Common myeloid progenitor, CD34-positive (primary cell): ENCODE measurements at regions not wholly inside any gene's neighbourhood (a gene's known extent, or its start where the extent isn't known, plus 50 kb on each side); places are given as distances from the start of the nearest gene placed in this dataset.

Experiments
- CTCF ChIA-PET: fragments of 350-600 bp; sonication (Branson Sonifier 250); formaldehyde crosslinking; loops from one replicate; lab custom pipeline; 2021; ENCODE audit warnings: antibody characterized with exemption; lab: Charles Lee
- POLR2A ChIA-PET: fragments of 350-600 bp; sonication (Branson Sonifier 250); formaldehyde crosslinking; loops from one replicate; lab custom pipeline; 2021; ENCODE audit warnings: antibody characterized with exemption; lab: Charles Lee
- DNase-seq, 3 donors: peaks; one replicate each; pipeline versions ENCODE4 v3.0.0 to v3.0.0-alpha.2; 2013
- H3K27ac ChIP-seq, 2 experiments: 1 replicate in 1 of 2; 2 replicates in 1 of 2; pipeline ENCODE4 v1.7.0; 2013; ENCODE audit warnings: inconsistent platforms in 2 of 2, low read length in 2 of 2, mild to moderate bottlenecking in 2 of 2, low read depth in 1 of 2, moderate library complexity in 1 of 2; ENCODE audit not compliant: severe bottlenecking in 2 of 2, insufficient read depth in 1 of 2, poor library complexity in 1 of 2
- H3K27me3 ChIP-seq, 5 experiments: replicated peaks in 2 of 5; 1 replicate in 3 of 5; 2 replicates in 2 of 5; pipeline versions ENCODE4 v1.6.1 to v1.7.0; 2013; ENCODE audit warnings: low read length in 4 of 5, mild to moderate bottlenecking in 2 of 5, moderate library complexity in 2 of 5, inconsistent platforms in 1 of 5; ENCODE audit not compliant: insufficient read depth in 5 of 5, control insufficient read depth in 4 of 5
- H3K36me3 ChIP-seq, 4 experiments: 1 replicate in 2 of 4; 2 replicates in 2 of 4; pipeline versions ENCODE4 v1.6.1 to v1.7.0; 2013; ENCODE audit warnings: low read length in 3 of 4, control low read depth in 1 of 4, mild to moderate bottlenecking in 1 of 4; ENCODE audit not compliant: control insufficient read depth in 4 of 4, insufficient read depth in 4 of 4
- H3K4me1 ChIP-seq, 4 experiments: 1 replicate in 3 of 4; 2 replicates in 1 of 4; pipeline versions ENCODE4 v1.6.1 to v1.7.1; 2013; ENCODE audit warnings: low read length in 3 of 4, mild to moderate bottlenecking in 3 of 4, control low read depth in 1 of 4, inconsistent platforms in 1 of 4, moderate library complexity in 1 of 4; ENCODE audit not compliant: control insufficient read depth in 4 of 4, insufficient read depth in 4 of 4; ENCODE audit errors: control extremely low read depth in 1 of 4
- H3K4me3 ChIP-seq, 7 experiments: 1 replicate in 4 of 7; 2 replicates in 3 of 7; pipeline versions ENCODE4 v1.5.1 to v1.7.0; 2013; ENCODE audit warnings: mild to moderate bottlenecking in 7 of 7, low read length in 6 of 7, moderate library complexity in 6 of 7, inconsistent platforms in 2 of 7, low read depth in 2 of 7, control low read depth in 1 of 7; ENCODE audit not compliant: insufficient read depth in 4 of 7, control insufficient read depth in 1 of 7; ENCODE audit errors: extremely low read depth in 1 of 7
- H3K9me3 ChIP-seq, 5 experiments: 1 replicate in 4 of 5; 2 replicates in 1 of 5; pipeline versions ENCODE4 v1.6.1 to v1.7.1; 2013; ENCODE audit warnings: low read length in 4 of 5, mild to moderate bottlenecking in 2 of 5, inconsistent platforms in 1 of 5, low read depth in 1 of 5, moderate library complexity in 1 of 5; ENCODE audit not compliant: control insufficient read depth in 4 of 5, insufficient read depth in 2 of 5; ENCODE audit errors: control extremely low read depth in 1 of 5
- WGBS: methylation state at CpG from one replicate; pipeline ENCODE4 v1.1.5; 2013; ENCODE audit not compliant: insufficient coverage; 5-methylcytosine and 5-hydroxymethylcytosine counted together

DNA sequence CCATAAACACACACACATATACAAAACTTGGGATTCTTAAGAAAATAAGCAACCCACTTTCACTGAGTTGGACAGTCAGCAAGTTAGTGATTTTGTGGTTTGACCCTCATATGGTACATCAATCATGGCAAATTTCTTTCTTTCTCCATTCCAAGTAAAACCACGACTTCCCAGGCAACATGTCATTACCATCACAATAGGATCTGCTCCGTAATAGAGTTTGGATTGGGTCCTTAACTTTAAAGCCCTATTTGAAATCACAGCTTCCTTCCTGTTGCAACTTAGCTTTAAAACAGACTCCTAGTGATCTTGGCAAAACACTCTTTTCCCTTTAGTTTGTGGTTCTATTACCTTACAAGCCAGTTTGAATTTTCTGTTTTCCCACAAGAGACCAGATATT, 483.6 kb downstream of the INHBA start:
- DNase-seq: no peak
- Histone ChIP-seq H3K27me3 (no peaks in the 10 kb centered on the region), H3K9me3 (no peaks in the 10 kb centered on the region), H3K4me3 (no peak overlapping the region), H3K36me3 (no peaks in the 10 kb centered on the region), H3K4me1 (no peaks in the 10 kb centered on the region), H3K27ac (no peak overlapping the region)
- POLR2A ChIA-PET: no interaction called here
- WGBS: no CpG with 5 or more reads among the region's 2 CpGs
- CTCF ChIA-PET: no interaction called here

DNA sequence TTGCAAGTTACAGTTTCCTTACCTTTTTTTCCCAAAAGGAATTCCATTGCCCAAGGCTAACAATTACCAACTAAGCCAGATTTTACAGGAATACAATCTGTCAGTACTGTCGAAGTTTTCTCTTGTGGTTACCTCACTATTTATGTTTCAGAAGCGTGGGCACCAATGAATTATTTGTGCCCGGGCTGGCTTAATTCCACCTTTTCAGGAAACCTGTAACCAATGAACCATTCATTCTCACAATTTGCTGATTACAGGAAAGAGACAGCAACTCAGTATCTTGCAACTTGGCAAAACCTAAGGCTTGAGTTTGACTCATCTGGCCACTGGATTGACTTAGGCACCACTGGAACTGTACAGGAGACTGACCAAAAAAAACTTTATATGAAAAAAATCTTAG, 485.6 kb downstream of the INHBA start:
- no peaks in the 10 kb centered on the region for H3K9me3 ChIP-seq
- WGBS: 100% methylated on average over 3 of the region's 3 CpGs
- CTCF ChIA-PET: no interaction called here

DNA sequence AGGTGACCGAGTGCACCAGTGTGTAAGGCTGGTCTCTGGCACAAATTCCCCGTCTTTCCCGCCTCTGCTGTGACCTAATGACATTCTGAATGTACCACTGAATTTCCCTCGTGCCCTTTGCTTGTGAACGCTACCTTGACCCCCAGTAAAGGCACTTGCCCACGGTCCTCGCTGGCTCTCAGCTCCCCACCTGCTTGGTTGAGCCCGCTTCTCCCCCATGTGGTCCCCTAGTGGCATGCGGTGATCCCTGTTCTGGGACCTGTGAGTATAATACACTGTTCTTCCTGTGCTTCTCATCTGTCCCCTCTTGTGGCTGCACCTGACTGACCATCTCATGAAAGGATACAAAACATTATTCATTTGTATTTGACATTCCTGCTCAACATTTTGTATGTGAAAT, 495.7 kb downstream of the INHBA start:
- ChIA-PET CTCF (interaction anchor here (0.8 kb wide), 1 partner anchor 32 kb away, joined by 3 read pairs; no protein-coding TSS in a partner anchor), POLR2A (no interaction called here)
- DNase-seq: no peak
- no peaks in the 10 kb centered on the region for H3K4me1 ChIP-seq
- no peaks in the 10 kb centered on the region for H3K9me3 ChIP-seq
- H3K27ac ChIP-seq: no peak overlapping the region
- no peaks in the 10 kb centered on the region for H3K27me3 ChIP-seq
- H3K36me3 ChIP-seq: no peaks in the 10 kb centered on the region
- no peak overlapping the region for H3K4me3 ChIP-seq
- 96% methylated on average over 9 of the region's 9 CpGs for WGBS

More for the DNA sequence above, 485.6 kb downstream of the INHBA start:
- H3K4me3 ChIP-seq: no peak overlapping the region
- H3K27ac ChIP-seq: no peak overlapping the region
- POLR2A ChIA-PET: no interaction called here
- no peaks in the 10 kb centered on the region for H3K27me3 ChIP-seq
- DNase-seq: no peak
- H3K4me1 ChIP-seq: no peaks in the 10 kb centered on the region
- no peaks in the 10 kb centered on the region for H3K36me3 ChIP-seq

DNA sequence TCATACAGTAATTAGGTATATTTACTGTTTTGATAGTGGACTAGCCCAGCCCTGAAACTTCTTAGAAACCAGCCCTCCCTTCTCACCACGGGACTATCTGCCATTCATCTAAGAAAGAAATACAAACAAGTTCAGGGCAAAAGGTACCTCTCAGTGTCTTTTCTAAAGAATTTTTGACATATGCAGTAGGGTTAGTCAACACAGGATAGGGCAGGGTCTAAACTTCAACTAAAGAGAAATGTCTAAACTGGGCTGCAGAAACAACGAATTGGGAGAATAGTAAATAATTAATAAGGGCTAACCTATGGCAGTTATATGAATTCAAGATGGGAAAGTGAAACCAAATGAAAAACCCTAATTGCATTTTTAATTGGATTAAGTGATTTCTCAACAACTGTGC, 496.6 kb downstream of the INHBA start:
- Histone ChIP-seq H3K27me3 (no peaks in the 10 kb centered on the region), H3K4me3 (no peak overlapping the region), H3K27ac (no peak overlapping the region), H3K36me3 (no peaks in the 10 kb centered on the region), H3K9me3 (no peaks in the 10 kb centered on the region), H3K4me1 (no peaks in the 10 kb centered on the region)
- 80% methylated on average over 2 of the region's 2 CpGs for WGBS
- DNase-seq: no peak
- ChIA-PET POLR2A (no interaction called here), CTCF (interaction anchor here (0.8 kb wide), 1 partner anchor 33 kb away, joined by 3 read pairs; no protein-coding TSS in a partner anchor)

DNA sequence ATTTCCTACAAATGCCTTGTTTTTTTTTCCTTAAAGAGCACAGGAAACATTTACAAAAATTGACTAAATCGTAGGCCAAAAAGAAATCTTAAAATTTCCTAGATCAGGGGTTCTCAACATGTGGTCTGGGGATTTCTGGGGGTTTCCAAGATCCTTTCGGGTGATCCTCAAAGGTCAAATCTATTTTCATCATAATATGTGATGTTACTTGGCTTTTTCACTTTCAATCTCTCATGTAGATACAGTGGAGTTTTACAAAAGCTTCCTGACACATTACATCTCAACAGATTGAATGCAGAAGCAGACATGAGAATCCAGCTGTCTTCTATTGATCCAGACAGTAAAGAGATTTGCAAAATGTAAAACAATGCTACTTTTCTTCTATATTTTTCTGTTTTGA, 497.3 kb downstream of the INHBA start:
- Histone ChIP-seq H3K27ac (no peak overlapping the region), H3K4me3 (no peak overlapping the region), H3K36me3 (no peaks in the 10 kb centered on the region), H3K27me3 (no peaks in the 10 kb centered on the region), H3K9me3 (no peaks in the 10 kb centered on the region), H3K4me1 (no peaks in the 10 kb centered on the region)
- WGBS: no CpG with 5 or more reads among the region's 2 CpGs
- DNase-seq: no peak
- CTCF ChIA-PET: no interaction called here
- POLR2A ChIA-PET: no interaction called here

DNA sequence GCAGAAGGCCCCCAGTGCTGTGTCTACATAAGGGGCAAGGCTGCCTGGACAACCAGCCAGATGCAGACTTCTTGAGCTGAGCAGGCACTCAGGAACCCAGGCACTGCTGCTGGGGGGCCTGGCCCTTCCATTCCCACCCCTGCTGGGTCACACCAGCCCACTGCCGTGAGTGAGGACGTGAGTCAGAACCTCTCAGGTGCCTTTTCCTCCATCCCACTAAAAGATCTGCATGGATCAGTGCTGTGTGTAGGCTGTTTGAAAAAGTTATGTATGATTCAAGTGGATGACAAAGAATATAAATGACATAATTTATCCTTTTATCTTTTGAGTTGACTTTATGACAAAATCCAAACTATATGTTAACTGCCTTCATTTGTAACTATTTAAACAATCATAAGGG, 499.3 kb downstream of the INHBA start:
- no peaks in the 10 kb centered on the region for H3K4me1 ChIP-seq
- H3K27ac ChIP-seq: no peak overlapping the region
- H3K9me3 ChIP-seq: no peaks in the 10 kb centered on the region
- CTCF ChIA-PET: no interaction called here
- POLR2A ChIA-PET: no interaction called here
- no peak overlapping the region for H3K4me3 ChIP-seq
- WGBS: no CpG with 5 or more reads among the region's 2 CpGs
- DNase-seq: no peak
- H3K27me3 ChIP-seq: no peaks in the 10 kb centered on the region
- no peaks in the 10 kb centered on the region for H3K36me3 ChIP-seq

DNA sequence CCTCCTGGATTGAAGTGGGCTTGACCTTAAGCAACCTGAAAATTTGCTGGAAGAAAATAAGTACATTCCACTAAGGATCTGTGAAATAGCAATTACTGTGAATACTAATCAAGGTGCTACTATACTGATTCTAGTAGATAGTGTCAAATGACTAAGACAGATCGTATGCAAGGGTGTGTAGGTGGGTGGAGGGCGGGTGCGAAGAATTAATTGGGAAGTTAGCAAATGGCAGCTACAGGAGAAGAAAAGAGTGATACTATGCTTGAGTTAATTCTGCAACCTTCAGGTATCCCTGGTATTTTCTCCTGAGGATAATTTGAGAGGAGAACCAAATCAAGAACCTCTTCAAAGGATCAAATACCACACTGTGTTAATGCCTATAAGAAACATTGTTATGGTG, 501.9 kb downstream of the INHBA start:
- WGBS: 100% methylated on average over 3 of the region's 3 CpGs
- Histone ChIP-seq H3K4me1 (no peaks in the 10 kb centered on the region), H3K4me3 (peak overlapping the region in 1 of 7 experiments; percentile 9), H3K36me3 (no peaks in the 10 kb centered on the region), H3K27me3 (no peaks in the 10 kb centered on the region), H3K27ac (no peak overlapping the region), H3K9me3 (no peaks in the 10 kb centered on the region)
- no peak for DNase-seq
- POLR2A ChIA-PET: no interaction called here
- CTCF ChIA-PET: no interaction called here
